KMS-11 (cell line): ENCODE measurements at regions not wholly inside any gene's neighbourhood (a gene's known extent, or its start where the extent isn't known, plus 50 kb on each side); places are given as distances from the start of the nearest gene placed in this dataset.

Experiments used
- H2AFZ ChIP-seq: fragments of 200-600 bp; sonication (generic); 2 replicates; pipeline ENCODE4 v1.6.1; 2016; ENCODE audit warnings: antibody characterized with exemption, mixed run types, low read depth
- H3K27ac ChIP-seq: fragments of 200-600 bp; sonication (generic); 2 replicates; pipeline ENCODE4 v1.6.1; 2016; ENCODE audit warnings: mild to moderate bottlenecking, mixed run types
- H3K27me3 ChIP-seq: fragments of 200-600 bp; sonication (generic); 2 replicates; pipeline ENCODE4 v1.6.1; 2017; ENCODE audit warnings: mild to moderate bottlenecking, low read depth, mixed run types, moderate library complexity; ENCODE audit not compliant: insufficient read depth
- H3K36me3 ChIP-seq: fragments of 200-600 bp; sonication (generic); 2 replicates; pipeline ENCODE4 v1.6.1; 2017; ENCODE audit warnings: mild to moderate bottlenecking, mixed run types; ENCODE audit not compliant: insufficient read depth
- H3K4me1 ChIP-seq: fragments of 200-600 bp; sonication (generic); 2 replicates; pipeline ENCODE4 v1.6.1; 2016; ENCODE audit warnings: mild to moderate bottlenecking, low read depth, mixed run types; ENCODE audit not compliant: poor library complexity, severe bottlenecking
- H3K4me2 ChIP-seq: fragments of 200-600 bp; sonication (generic); 2 replicates; pipeline ENCODE4 v1.7.0; 2016; ENCODE audit warnings: mild to moderate bottlenecking, mixed run types
- H3K4me3 ChIP-seq: fragments of 200-600 bp; sonication (generic); IDR thresholded peaks from 2 replicates; pipeline ENCODE4 v1.6.1; 2017; ENCODE audit warnings: low read depth, low read length, mixed read lengths; ENCODE audit not compliant: insufficient read depth
- H3K79me2 ChIP-seq: fragments of 200-600 bp; sonication (generic); 2 replicates; pipeline ENCODE4 v1.6.1; 2016; ENCODE audit warnings: low read depth, mixed run types; ENCODE audit not compliant: insufficient read depth
- H3K9ac ChIP-seq: fragments of 200-600 bp; sonication (generic); 2 replicates; pipeline ENCODE4 v1.6.1; 2016; ENCODE audit warnings: mild to moderate bottlenecking, mixed run types
- H4K20me1 ChIP-seq: fragments of 200-600 bp; sonication (generic); 2 replicates; pipeline ENCODE4 v1.6.1; 2016; ENCODE audit warnings: mild to moderate bottlenecking, mixed run types; ENCODE audit not compliant: insufficient read depth
- CTCF ChIP-seq: fragments of 200-600 bp; sonication (generic); conservative IDR thresholded peaks from 2 replicates; pipeline ENCODE4 v1.6.1; 2017; ENCODE audit warnings: low read depth, mild to moderate bottlenecking, antibody characterized with exemption, low read length, moderate library complexity, mixed read lengths

- TF ChIP-seq CTCF: no peak
- Histone ChIP-seq H3K9ac (no peak overlapping the region), H3K4me3 (no peak overlapping the region), H3K27ac (no peak overlapping the region), H3K4me2 (no peak overlapping the region), H4K20me1 (no peaks in the 10 kb centered on the region), H2AFZ (no peak overlapping the region), H3K36me3 (no peaks in the 10 kb centered on the region), H3K27me3 (no peaks in the 10 kb centered on the region), H3K4me1 (no peaks in the 10 kb centered on the region), H3K79me2 (no peaks in the 10 kb centered on the region)
These were observed 62.2 kb upstream of the ADCY1 start for GRCh38 chr7:45511721-45512597.

- no peaks in the 10 kb centered on the region for H4K20me1 ChIP-seq
- no peaks in the 10 kb centered on the region for H3K79me2 ChIP-seq
- no peak overlapping the region for H3K27ac ChIP-seq
- no peaks in the 10 kb centered on the region for H3K27me3 ChIP-seq
- no peak overlapping the region for H3K4me2 ChIP-seq
- H3K4me1 ChIP-seq: no peaks in the 10 kb centered on the region
- no peak overlapping the region for H2AFZ ChIP-seq
- H3K4me3 ChIP-seq: no peak overlapping the region
- H3K9ac ChIP-seq: no peak overlapping the region
- no peak for TF ChIP-seq CTCF
- no peaks in the 10 kb centered on the region for H3K36me3 ChIP-seq
These were observed 59.2 kb upstream of the ADCY1 start for GRCh38 chr7:45514944-45515343.

GRCh38 chr7:45515346-45515745 is 58.8 kb upstream of the ADCY1 start:
- H4K20me1 ChIP-seq: no peaks in the 10 kb centered on the region
- H3K4me1 ChIP-seq: no peaks in the 10 kb centered on the region
- no peaks in the 10 kb centered on the region for H3K36me3 ChIP-seq
- H3K4me3 ChIP-seq: no peak overlapping the region
- no peak overlapping the region for H2AFZ ChIP-seq
- no peak for TF ChIP-seq CTCF
- no peaks in the 10 kb centered on the region for H3K79me2 ChIP-seq
- H3K27me3 ChIP-seq: no peaks in the 10 kb centered on the region
- H3K9ac ChIP-seq: no peak overlapping the region
- H3K27ac ChIP-seq: no peak overlapping the region
- H3K4me2 ChIP-seq: no peak overlapping the region
